ENCODE measurements at regions not wholly inside any gene's neighbourhood (a gene's known extent, or its start where the extent isn't known, plus 50 kb on each side); places are given as distances from the start of the nearest gene placed in this dataset.

GRCh38 chr4:3818371-3818770 lies 52.2 kb downstream of the ADRA2C start:
- H3K4me3 Mint-ChIP-seq = no peak overlapping the region
- no peaks in the 10 kb centered on the region for H3K9me3 Mint-ChIP-seq (ENCODE audit: insufficient read depth)
- CTCF ChIA-PET = no interaction called here
- no peaks in the 10 kb centered on the region for H3K27me3 Mint-ChIP-seq (ENCODE audit: low read depth)
- no peaks in the 10 kb centered on the region for H3K36me3 Mint-ChIP-seq (ENCODE audit: low read depth)
- ATAC-seq (no peak), DNase-seq (no peak)
- no peaks in the 10 kb centered on the region for H3K4me1 Mint-ChIP-seq (ENCODE audit: low read depth)
- POLR2A ChIA-PET = no interaction called here
- no peak overlapping the region for H3K27ac Mint-ChIP-seq

DNA sequence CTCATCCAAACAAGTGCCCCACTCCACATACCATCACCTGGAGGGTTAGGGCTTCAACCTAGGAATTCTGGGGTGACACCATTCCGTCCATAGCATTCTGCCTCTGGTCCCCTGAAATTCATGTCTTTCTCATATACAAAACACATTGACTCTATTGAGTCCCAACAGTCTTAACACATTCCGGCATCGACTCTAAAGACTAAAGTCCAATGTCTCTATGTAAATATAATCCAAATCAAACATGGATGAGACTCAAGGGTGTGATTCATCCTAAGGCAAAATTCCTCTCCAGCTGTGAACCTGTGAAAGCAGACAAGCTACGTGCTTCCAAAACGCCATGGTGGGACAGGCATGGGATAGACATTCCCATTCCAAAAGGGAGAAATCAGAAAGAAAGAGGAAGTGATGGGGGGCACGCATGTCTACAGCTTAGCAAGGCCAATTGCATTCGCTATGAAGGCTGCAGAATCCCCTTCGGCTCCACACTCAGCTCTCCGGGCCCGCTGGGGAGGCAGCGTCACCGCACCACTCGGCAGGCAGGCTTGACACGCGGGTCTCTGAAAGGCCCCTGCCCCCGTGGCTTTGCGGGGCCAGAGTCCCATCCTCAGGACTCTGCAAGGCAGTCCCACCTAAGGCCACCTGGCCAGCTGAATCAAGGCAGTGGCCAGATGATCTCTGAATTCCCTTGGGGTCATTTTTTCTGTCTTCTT lies 53.2 kb downstream of the ADRA2C start:
- H3K4me3 Mint-ChIP-seq = no peak overlapping the region
- ChIA-PET POLR2A (no interaction called here), CTCF (no interaction called here)
- no peaks in the 10 kb centered on the region for H3K36me3 Mint-ChIP-seq (ENCODE audit: low read depth)
- no peak for ATAC-seq
- no peaks in the 10 kb centered on the region for H3K9me3 Mint-ChIP-seq (ENCODE audit: insufficient read depth)
- no peak overlapping the region for H3K27ac Mint-ChIP-seq
- no peak for DNase-seq
- no peaks in the 10 kb centered on the region for H3K27me3 Mint-ChIP-seq (ENCODE audit: low read depth)
- H3K4me1 Mint-ChIP-seq (ENCODE audit: low read depth) = no peaks in the 10 kb centered on the region

DNA sequence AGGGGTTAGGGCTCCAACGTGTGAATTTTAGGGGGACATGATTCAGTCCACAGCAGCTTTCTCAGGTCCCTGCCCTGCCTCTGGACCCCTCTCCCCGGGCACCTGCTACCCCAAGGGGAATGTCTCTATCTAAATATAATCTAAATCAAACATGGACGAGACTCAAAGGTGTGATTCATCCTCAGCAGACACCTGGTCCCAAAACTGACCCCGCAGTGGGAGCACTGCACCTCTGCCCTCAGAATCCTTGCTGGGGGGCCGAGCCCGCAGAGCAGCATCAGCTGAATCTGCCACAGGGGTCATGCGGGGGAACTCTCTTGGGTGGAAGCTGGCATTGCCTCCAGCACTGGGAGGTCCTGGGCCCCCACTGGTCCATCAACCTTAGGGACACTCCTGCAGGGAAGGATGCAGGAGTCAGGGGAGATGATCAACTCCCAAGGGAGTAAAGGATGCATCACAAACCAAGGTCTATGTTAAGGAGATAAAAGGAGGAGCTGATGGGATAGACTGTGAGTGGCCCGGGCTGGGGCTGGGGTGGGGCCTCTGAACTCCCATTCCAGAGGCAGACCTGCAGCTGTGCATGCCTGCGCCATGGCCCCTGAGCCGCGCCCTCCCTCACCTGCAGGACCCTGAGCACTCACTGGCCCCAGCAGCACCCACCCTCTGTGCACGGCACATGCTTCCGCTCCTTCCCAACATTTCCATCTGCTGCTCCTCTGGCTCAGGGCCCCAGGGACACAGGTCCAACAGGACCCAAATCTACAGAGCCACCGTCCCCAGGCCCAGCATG lies 54.0 kb downstream of the ADRA2C start:
- POLR2A ChIA-PET = no interaction called here
- no peak overlapping the region for H3K27ac Mint-ChIP-seq
- no peak overlapping the region for H3K4me3 Mint-ChIP-seq
- H3K36me3 Mint-ChIP-seq (ENCODE audit: low read depth) = no peaks in the 10 kb centered on the region
- no peaks in the 10 kb centered on the region for H3K4me1 Mint-ChIP-seq (ENCODE audit: low read depth)
- DNase-seq (no peak), ATAC-seq (no peak)
- no peaks in the 10 kb centered on the region for H3K9me3 Mint-ChIP-seq (ENCODE audit: insufficient read depth)
- CTCF ChIA-PET = no interaction called here
- no peaks in the 10 kb centered on the region for H3K27me3 Mint-ChIP-seq (ENCODE audit: low read depth)

- Mint-ChIP-seq H3K27ac (no peak overlapping the region), H3K4me3 (no peak overlapping the region), H3K4me1 (ENCODE audit: low read depth) (no peaks in the 10 kb centered on the region), H3K36me3 (ENCODE audit: low read depth) (no peaks in the 10 kb centered on the region), H3K9me3 (ENCODE audit: insufficient read depth) (no peaks in the 10 kb centered on the region), H3K27me3 (ENCODE audit: low read depth) (no peaks in the 10 kb centered on the region)
- no peak for DNase-seq
- ChIA-PET CTCF (no interaction called here), POLR2A (interaction anchor here (0.6 kb wide), 1 partner anchor 19 kb away, joined by 3 read pairs; no protein-coding TSS in a partner anchor)
- ATAC-seq = no peak
Observed at GRCh38 chr4:3820806-3821579, 54.8 kb downstream of the ADRA2C start.

DNA sequence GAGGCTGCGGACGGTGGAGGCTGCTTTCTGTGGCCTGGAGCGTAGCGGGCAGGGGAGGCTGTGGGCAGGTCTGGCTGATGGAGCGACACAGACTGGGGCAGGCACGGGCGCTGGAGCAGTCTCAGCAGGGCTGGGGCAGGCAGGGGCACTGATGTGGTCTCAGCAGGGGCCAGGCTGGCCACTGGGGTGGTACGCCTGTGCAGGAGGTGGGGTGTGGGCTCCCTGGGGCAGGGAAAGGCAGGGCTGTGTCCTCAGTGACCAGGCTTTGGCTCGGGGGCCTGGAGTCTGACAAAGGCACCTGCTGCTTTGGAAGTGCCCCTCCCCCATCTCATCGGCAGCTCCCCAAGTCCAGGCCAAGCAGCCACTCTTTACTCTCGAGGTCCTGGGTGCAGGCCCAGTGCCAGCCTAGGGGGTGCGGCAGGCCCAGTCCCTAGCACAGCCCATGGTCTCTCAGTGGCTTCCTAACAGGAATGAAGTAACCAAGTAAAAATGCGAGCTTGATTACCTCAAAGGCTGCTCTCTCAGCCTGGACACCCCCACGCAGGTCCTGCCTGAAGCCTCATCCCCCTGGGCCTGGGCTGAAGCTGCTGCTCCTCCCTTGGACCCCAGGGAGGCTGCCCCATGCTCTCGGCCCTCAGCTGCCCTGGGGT lies 55.5 kb downstream of the ADRA2C start:
- H3K4me3 Mint-ChIP-seq = no peak overlapping the region
- H3K36me3 Mint-ChIP-seq (ENCODE audit: low read depth) = no peaks in the 10 kb centered on the region
- no peaks in the 10 kb centered on the region for H3K9me3 Mint-ChIP-seq (ENCODE audit: insufficient read depth)
- H3K27ac Mint-ChIP-seq = no peak overlapping the region
- H3K27me3 Mint-ChIP-seq (ENCODE audit: low read depth) = no peaks in the 10 kb centered on the region
- no peaks in the 10 kb centered on the region for H3K4me1 Mint-ChIP-seq (ENCODE audit: low read depth)
- DNase-seq (no peak), ATAC-seq (no peak)
- ChIA-PET POLR2A (interaction anchor here (0.6 kb wide), 1 partner anchor 18 kb away, joined by 3 read pairs; no protein-coding TSS in a partner anchor), CTCF (no interaction called here)

DNA sequence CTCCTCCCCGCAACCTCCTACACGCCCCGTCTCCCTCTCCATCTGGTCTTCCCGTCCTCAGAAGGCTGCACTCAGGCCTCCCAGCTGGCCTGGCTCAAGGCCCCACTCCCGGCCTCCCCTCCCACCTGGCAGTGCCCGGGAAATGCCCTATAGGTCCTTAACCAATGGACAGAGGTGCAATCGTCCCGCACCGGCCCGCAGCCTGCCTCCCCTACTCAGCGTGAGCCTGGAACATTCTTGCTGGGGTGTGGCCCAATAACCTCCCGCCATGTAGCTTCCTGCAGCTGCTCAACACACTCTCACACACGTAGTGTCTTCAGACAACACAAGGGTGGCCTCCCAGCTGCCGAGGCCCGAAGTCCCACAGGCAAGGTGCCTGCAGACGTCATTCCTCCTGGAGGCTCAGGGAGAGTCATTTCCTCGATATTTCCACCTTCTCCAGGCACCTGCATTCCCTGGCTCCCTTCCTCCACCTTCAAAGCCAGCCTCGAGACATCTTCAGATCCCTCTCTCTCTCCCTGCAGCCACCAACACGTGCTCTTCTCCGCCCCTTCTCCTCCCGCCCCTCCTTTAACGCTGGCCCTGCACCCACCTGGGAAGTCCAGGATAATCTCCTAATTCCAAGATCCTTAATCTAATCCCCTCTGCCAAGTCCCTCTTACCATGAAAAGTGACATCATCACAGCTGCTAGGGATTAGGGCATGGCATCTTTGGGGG lies 56.2 kb downstream of the ADRA2C start:
- no peak overlapping the region for H3K27ac Mint-ChIP-seq
- H3K36me3 Mint-ChIP-seq (ENCODE audit: low read depth) = no peaks in the 10 kb centered on the region
- no peaks in the 10 kb centered on the region for H3K27me3 Mint-ChIP-seq (ENCODE audit: low read depth)
- no peak overlapping the region for H3K4me3 Mint-ChIP-seq
- ATAC-seq (no peak), DNase-seq (no peak)
- ChIA-PET POLR2A (no interaction called here), CTCF (no interaction called here)
- no peaks in the 10 kb centered on the region for H3K9me3 Mint-ChIP-seq (ENCODE audit: insufficient read depth)
- no peaks in the 10 kb centered on the region for H3K4me1 Mint-ChIP-seq (ENCODE audit: low read depth)

- H3K9me3 Mint-ChIP-seq (ENCODE audit: insufficient read depth) = no peaks in the 10 kb centered on the region
- no peaks in the 10 kb centered on the region for H3K27me3 Mint-ChIP-seq (ENCODE audit: low read depth)
- no peaks in the 10 kb centered on the region for H3K4me1 Mint-ChIP-seq (ENCODE audit: low read depth)
- ChIA-PET CTCF (no interaction called here), POLR2A (no interaction called here)
- DNase-seq (no peak), ATAC-seq (no peak)
- no peak overlapping the region for H3K27ac Mint-ChIP-seq
- H3K36me3 Mint-ChIP-seq (ENCODE audit: low read depth) = no peaks in the 10 kb centered on the region
- H3K4me3 Mint-ChIP-seq = no peak overlapping the region
Observed at GRCh38 chr4:3823496-3824341, 57.5 kb downstream of the ADRA2C start.

GRCh38 chr4:3824521-3825270 lies 58.5 kb downstream of the ADRA2C start:
- Mint-ChIP-seq H3K4me3 (no peak overlapping the region), H3K27ac (no peak overlapping the region), H3K9me3 (ENCODE audit: insufficient read depth) (no peaks in the 10 kb centered on the region), H3K36me3 (ENCODE audit: low read depth) (no peaks in the 10 kb centered on the region), H3K27me3 (ENCODE audit: low read depth) (no peaks in the 10 kb centered on the region), H3K4me1 (ENCODE audit: low read depth) (no peaks in the 10 kb centered on the region)
- ATAC-seq (no peak), DNase-seq (no peak)
- ChIA-PET CTCF (no interaction called here), POLR2A (no interaction called here)

GRCh38 chr4:3825530-3825929 lies 59.3 kb downstream of the ADRA2C start:
- ChIA-PET CTCF (no interaction called here), POLR2A (no interaction called here)
- Mint-ChIP-seq H3K27ac (no peak overlapping the region), H3K36me3 (ENCODE audit: low read depth) (no peaks in the 10 kb centered on the region), H3K9me3 (ENCODE audit: insufficient read depth) (no peaks in the 10 kb centered on the region), H3K27me3 (ENCODE audit: low read depth) (no peaks in the 10 kb centered on the region), H3K4me1 (ENCODE audit: low read depth) (no peaks in the 10 kb centered on the region), H3K4me3 (no peak overlapping the region)
- DNase-seq = no peak
- no peak for ATAC-seq

DNA sequence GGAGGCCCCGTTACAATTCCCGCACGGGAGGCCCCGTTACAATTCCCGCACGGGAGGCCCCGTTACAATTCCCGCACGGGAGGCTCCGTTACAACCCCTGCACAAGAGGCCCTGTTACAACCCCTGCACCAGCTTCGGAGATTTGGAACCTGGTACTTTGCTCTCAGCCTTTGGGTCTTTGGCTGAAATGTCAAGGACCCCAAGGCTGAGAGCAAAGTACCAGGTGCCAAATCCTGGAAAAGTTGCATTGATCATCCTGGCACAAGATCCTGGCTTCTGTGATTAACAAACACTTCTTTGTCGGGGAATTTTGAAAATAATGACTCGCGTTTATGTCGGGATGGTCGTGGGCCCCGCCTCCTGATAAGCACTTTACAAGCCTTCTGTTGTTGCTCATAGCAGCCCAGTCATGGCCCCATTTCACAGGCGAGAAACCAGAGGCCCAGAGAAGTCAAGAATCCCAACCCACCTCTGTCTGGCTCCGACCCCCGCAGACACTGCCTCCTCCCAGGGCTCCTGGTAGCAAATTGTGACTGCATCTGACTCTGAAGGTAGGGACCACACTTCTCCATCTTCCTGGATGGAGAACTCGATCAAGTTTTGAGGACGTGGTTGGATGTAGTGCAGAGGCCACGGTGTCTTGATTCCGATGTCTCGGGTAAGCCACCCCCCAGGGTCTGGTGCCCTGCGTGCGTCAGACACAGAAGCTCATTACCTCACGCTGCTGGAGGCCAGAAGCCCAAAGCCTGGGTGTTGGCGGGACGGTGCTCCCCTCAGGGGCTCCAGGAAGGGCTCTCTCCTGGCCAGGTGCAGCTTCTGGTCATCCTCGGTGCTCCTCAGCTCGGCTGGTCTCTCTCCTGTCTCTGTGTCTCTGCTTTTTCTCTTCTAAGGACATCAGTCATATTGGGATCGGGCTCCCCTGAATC lies 60.3 kb downstream of the ADRA2C start:
- POLR2A ChIA-PET = no interaction called here
- DNase-seq (no peak), ATAC-seq (no peak)
- no peak overlapping the region for H3K27ac Mint-ChIP-seq
- H3K36me3 Mint-ChIP-seq (ENCODE audit: low read depth) = no peaks in the 10 kb centered on the region
- no peaks in the 10 kb centered on the region for H3K9me3 Mint-ChIP-seq (ENCODE audit: insufficient read depth)
- H3K4me1 Mint-ChIP-seq (ENCODE audit: low read depth) = no peaks in the 10 kb centered on the region
- H3K4me3 Mint-ChIP-seq = no peak overlapping the region
- no peaks in the 10 kb centered on the region for H3K27me3 Mint-ChIP-seq (ENCODE audit: low read depth)
- CTCF ChIA-PET = no interaction called here
